ENCODE measurements at regions not wholly inside any gene's neighbourhood (a gene's known extent, or its start where the extent isn't known, plus 50 kb on each side); places are given as distances from the start of the nearest gene placed in this dataset.

- TF ChIP-seq CTCF (IDR thresholded peaks at IDR 0.05; ENCODE audit: low read depth, low read length), result no peak
- H3K4me3 ChIP-seq (replicated peaks in 1 of 2; ENCODE audit: low read depth in 2 of 2, low read length in 2 of 2), result no peak overlapping the region
- DNase-seq (ENCODE audit: low read depth in 2 of 2), result no peak
Observed at GRCh38 chr15:85886309-85886811, 91.6 kb upstream of the KLHL25 start.

GRCh38 chr15:85889956-85890619 is 95.4 kb upstream of the KLHL25 start:
- no peak overlapping the region for H3K4me3 ChIP-seq (replicated peaks in 1 of 2; ENCODE audit: low read depth in 2 of 2, low read length in 2 of 2)
- DNase-seq (ENCODE audit: low read depth in 2 of 2), result no peak
- TF ChIP-seq CTCF (IDR thresholded peaks at IDR 0.05; ENCODE audit: low read depth, low read length), result no peak

GRCh38 chr15:85890620-85890980 is 95.9 kb upstream of the KLHL25 start:
- TF ChIP-seq CTCF (IDR thresholded peaks at IDR 0.05; ENCODE audit: low read depth, low read length), result no peak
- H3K4me3 ChIP-seq (replicated peaks in 1 of 2; ENCODE audit: low read depth in 2 of 2, low read length in 2 of 2), result no peak overlapping the region
- no peak for DNase-seq (ENCODE audit: low read depth in 2 of 2)

GRCh38 chr15:85891470-85891869 is 96.7 kb upstream of the KLHL25 start:
- H3K4me3 ChIP-seq (replicated peaks in 1 of 2; ENCODE audit: low read depth in 2 of 2, low read length in 2 of 2), result no peak overlapping the region
- TF ChIP-seq CTCF (IDR thresholded peaks at IDR 0.05; ENCODE audit: low read depth, low read length), result no peak
- no peak for DNase-seq (ENCODE audit: low read depth in 2 of 2)

GRCh38 chr15:85892232-85892631 is 97.5 kb upstream of the KLHL25 start:
- H3K4me3 ChIP-seq (replicated peaks in 1 of 2; ENCODE audit: low read depth in 2 of 2, low read length in 2 of 2), result no peak overlapping the region
- TF ChIP-seq CTCF (IDR thresholded peaks at IDR 0.05; ENCODE audit: low read depth, low read length), result no peak
- no peak for DNase-seq (ENCODE audit: low read depth in 2 of 2)

- TF ChIP-seq CTCF (IDR thresholded peaks at IDR 0.05; ENCODE audit: low read depth, low read length), result no peak
- H3K4me3 ChIP-seq (replicated peaks in 1 of 2; ENCODE audit: low read depth in 2 of 2, low read length in 2 of 2), result no peak overlapping the region
- no peak for DNase-seq (ENCODE audit: low read depth in 2 of 2)
Observed at GRCh38 chr15:85897207-85897894, 102.6 kb upstream of the KLHL25 start.
